Esophagus squamous epithelium (tissue), 4 donors: ENCODE measurements at regions not wholly inside any gene's neighbourhood (a gene's known extent, or its start where the extent isn't known, plus 50 kb on each side); places are given as distances from the start of the nearest gene placed in this dataset.

Source experiments
- POLR2A ChIP-seq, 4 donors: fragments of 450-650 bp; IDR thresholded peaks; one replicate each; pipeline ENCODE4 v1.6.1; 2017; ENCODE audit warnings: antibody characterized with exemption in 4 of 4, mild to moderate bottlenecking in 4 of 4, moderate library complexity in 3 of 4
- TF ChIP-seq, protein P1 (sequence below), 6 experiments: fragments of 450-650 bp in 4 of 6; fragments of 200-600 bp in 2 of 6; sonication (generic) in 2 of 6; IDR thresholded peaks; one replicate each; pipeline ENCODE4 v1.5.1; 2016 to 2019; ENCODE audit warnings: antibody characterized with exemption in 6 of 6, mild to moderate bottlenecking in 4 of 6, moderate library complexity in 4 of 6

DNA sequence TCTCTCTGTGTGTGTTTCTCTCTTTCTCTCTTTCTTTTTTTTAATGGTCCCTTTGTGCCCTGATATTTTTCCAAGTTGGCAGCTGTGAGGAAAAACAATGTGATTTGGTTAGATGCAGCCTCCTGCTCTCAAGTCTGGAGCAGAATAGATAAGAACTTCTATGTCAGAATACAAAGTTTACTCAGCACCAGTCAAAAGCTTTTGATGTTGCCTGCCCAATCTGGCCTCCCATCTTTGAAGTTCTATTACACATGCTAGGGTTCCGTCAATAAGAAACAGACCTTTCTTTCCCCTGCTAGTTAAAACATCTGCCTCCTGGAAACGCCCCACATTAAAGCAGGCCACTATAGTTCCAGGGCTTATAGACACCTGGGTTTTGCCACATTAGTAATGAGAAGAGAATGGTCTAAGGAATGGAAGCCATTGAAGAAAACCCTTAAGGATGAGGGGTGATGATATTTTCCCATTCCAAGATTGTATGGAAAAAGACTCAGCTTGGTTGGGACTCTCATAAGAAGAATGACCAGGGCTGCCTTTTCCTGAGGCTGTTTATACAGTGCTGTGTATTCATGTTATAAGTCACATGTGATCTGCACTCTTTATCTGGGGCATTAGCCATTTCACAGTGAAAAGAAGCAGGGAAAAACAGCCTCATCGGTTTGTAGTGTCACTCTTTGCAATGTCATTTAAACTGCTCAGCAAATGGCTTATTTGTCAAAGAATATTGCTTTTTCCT lies 414.7 kb upstream of the PROX1 start:
- no peak for TF ChIP-seq POLR2A (IDR thresholded peaks at IDR 0.05)
- TF ChIP-seq, protein P1, sequence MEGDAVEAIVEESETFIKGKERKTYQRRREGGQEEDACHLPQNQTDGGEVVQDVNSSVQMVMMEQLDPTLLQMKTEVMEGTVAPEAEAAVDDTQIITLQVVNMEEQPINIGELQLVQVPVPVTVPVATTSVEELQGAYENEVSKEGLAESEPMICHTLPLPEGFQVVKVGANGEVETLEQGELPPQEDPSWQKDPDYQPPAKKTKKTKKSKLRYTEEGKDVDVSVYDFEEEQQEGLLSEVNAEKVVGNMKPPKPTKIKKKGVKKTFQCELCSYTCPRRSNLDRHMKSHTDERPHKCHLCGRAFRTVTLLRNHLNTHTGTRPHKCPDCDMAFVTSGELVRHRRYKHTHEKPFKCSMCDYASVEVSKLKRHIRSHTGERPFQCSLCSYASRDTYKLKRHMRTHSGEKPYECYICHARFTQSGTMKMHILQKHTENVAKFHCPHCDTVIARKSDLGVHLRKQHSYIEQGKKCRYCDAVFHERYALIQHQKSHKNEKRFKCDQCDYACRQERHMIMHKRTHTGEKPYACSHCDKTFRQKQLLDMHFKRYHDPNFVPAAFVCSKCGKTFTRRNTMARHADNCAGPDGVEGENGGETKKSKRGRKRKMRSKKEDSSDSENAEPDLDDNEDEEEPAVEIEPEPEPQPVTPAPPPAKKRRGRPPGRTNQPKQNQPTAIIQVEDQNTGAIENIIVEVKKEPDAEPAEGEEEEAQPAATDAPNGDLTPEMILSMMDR (IDR thresholded peaks at IDR 0.05) = no peak
